A549 (cell line): ENCODE measurements at regions not wholly inside any gene's neighbourhood (a gene's known extent, or its start where the extent isn't known, plus 50 kb on each side); places are given as distances from the start of the nearest gene placed in this dataset.

Experiments
- ATAC-seq, 2 experiments: fragments of 200-7000 bp in 1 of 2; fragments of >200 bp in 1 of 2; cut with Nextera tagmentation in 1 of 2; cut with Tn5 transposase in 1 of 2; 3 replicates each; pipeline versions ENCODE4 v1.8.0 to v1.9.1; 2018 to 2020; ENCODE audit warnings: mild to moderate bottlenecking in 1 of 2, moderate library complexity in 1 of 2
- CTCF ChIA-PET: fragments of 300-600 bp; sonication (Branson Sonifier 250); formaldehyde crosslinking; extraction: SDS; loops from one replicate; lab custom pipeline; 2021; ENCODE audit warnings: antibody characterized with exemption, inconsistent platforms; lab: Yijun Ruan, JAX
- POLR2A ChIA-PET: fragments of 350-600 bp; formaldehyde crosslinking; extraction: SDS; loops from one replicate; lab custom pipeline; 2021; ENCODE audit warnings: antibody characterized with exemption, inconsistent platforms; lab: Yijun Ruan, JAX
- DNase-seq, 2 experiments: peaks; one replicate each; pipeline versions ENCODE4 v3.0.0 to v3.0.0-alpha.2; 2011 to 2016; ENCODE audit warnings: low read depth in 1 of 2, low spot score in 1 of 2
- FAIRE-seq: peaks from 2 replicates; lab custom pipeline; 2011; peaks lifted over from hg19 to GRCh38; lab: Jason Lieb, UNC
- H3K27ac ChIP-seq, 2 experiments: fragments of >200 bp; sonication (Bioruptor Twin); formaldehyde crosslinking; 3 replicates each; pipeline ENCODE4 v1.5.1; 2016 to 2017
- H3K4me1 ChIP-seq: fragments of >200 bp; sonication (Bioruptor Twin); formaldehyde crosslinking; 3 replicates; pipeline ENCODE4 v1.6.1; 2016
- H3K4me2 ChIP-seq: fragments of >200 bp; sonication (Bioruptor Twin); formaldehyde crosslinking; 3 replicates; pipeline ENCODE4 v1.6.1; 2016
- H3K4me3 ChIP-seq: fragments of >200 bp; sonication (Bioruptor Twin); formaldehyde crosslinking; 3 replicates; pipeline ENCODE4 v1.5.1; 2016
- H3K9me3 ChIP-seq: fragments of >200 bp; sonication (Bioruptor Twin); formaldehyde crosslinking; 3 replicates; pipeline ENCODE4 v1.6.1; 2016
- BCL3 ChIP-seq: fragments of >200 bp; sonication (Bioruptor Twin); formaldehyde crosslinking; IDR thresholded peaks from 3 replicates; pipeline ENCODE4 v1.6.1; 2016
- CBX2 ChIP-seq: fragments of 200-600 bp; sonication (generic); IDR thresholded peaks from 2 replicates; pipeline ENCODE4 v1.6.1; 2016; ENCODE audit warnings: low read depth, mild to moderate bottlenecking, borderline replicate concordance
- CHD4 ChIP-seq: fragments of 200-600 bp; sonication (generic); IDR thresholded peaks from 2 replicates; pipeline ENCODE4 v1.6.1; 2016; ENCODE audit warnings: antibody characterized with exemption, mild to moderate bottlenecking, borderline replicate concordance
- CTCF ChIP-seq: fragments of >200 bp; sonication (Bioruptor Twin); formaldehyde crosslinking; IDR thresholded peaks from 3 replicates; pipeline ENCODE4 v1.5.1; 2016
- EHMT2 ChIP-seq: fragments of 200-600 bp; sonication (generic); IDR thresholded peaks from 2 replicates; pipeline ENCODE4 v1.6.1; 2016; ENCODE audit warnings: antibody characterized with exemption, low read depth, mild to moderate bottlenecking, moderate library complexity
- FOSB ChIP-seq: fragments of 250-450 bp; sonication (Bioruptor Pico); IDR thresholded peaks from 2 replicates; pipeline ENCODE4 v1.5.0; 2020; ENCODE audit warnings: mild to moderate bottlenecking, moderate library complexity
- FOSL2 ChIP-seq, 2 experiments: fragments of 450-650 bp in 1 of 2; fragments of >200 bp in 1 of 2; sonication (Bioruptor Twin) in 1 of 2; formaldehyde crosslinking; IDR thresholded peaks; 2 replicates each; pipeline versions ENCODE4 v1.5.0 to v1.6.1; 2016 to 2020; ENCODE audit warnings: mild to moderate bottlenecking in 1 of 2, moderate library complexity in 1 of 2
- HES2 ChIP-seq: fragments of >200 bp; sonication (Bioruptor Twin); formaldehyde crosslinking; IDR thresholded peaks from 2 replicates; pipeline ENCODE4 v1.6.1; 2016
- HEYL ChIP-seq: fragments of 250-450 bp; sonication (Bioruptor Pico); IDR thresholded peaks from 2 replicates; pipeline ENCODE4 v1.8.0; 2021; ENCODE audit warnings: mild to moderate bottlenecking, moderate library complexity
- HOXB13 ChIP-seq: fragments of 250-450 bp; sonication (Bioruptor Pico); IDR thresholded peaks from 2 replicates; pipeline ENCODE4 v1.5.0; 2020; ENCODE audit warnings: low read depth, mild to moderate bottlenecking, moderate library complexity
- HOXB5 ChIP-seq: fragments of 250-450 bp; sonication (Bioruptor Pico); IDR thresholded peaks from 2 replicates; pipeline ENCODE4 v1.5.0; 2020; ENCODE audit warnings: mild to moderate bottlenecking, moderate library complexity
- KDM1A ChIP-seq: fragments of 200-600 bp; sonication (generic); IDR thresholded peaks from 2 replicates; pipeline ENCODE4 v1.6.1; 2016; ENCODE audit warnings: low read depth, mild to moderate bottlenecking
- MAFK ChIP-seq: fragments of 450-650 bp; IDR thresholded peaks from 2 replicates; pipeline ENCODE4 v1.6.1; 2014; ENCODE audit not compliant: partially characterized antibody
- MYC ChIP-seq: IDR thresholded peaks from 2 replicates; pipeline ENCODE4 v1.6.1; 2012; ENCODE audit warnings: mild to moderate bottlenecking, inconsistent platforms, low read length, improper control_type of control experiment, borderline replicate concordance
- NFE2L2 ChIP-seq: fragments of 150-350 bp; conservative IDR thresholded peaks from 2 replicates; pipeline ENCODE4 v1.6.1; 2014; ENCODE audit warnings: low read length
- NR3C1 ChIP-seq: fragments of >200 bp; sonication (Bioruptor Twin); formaldehyde crosslinking; IDR thresholded peaks from 3 replicates; pipeline ENCODE4 v1.6.1; 2017
- POLR2AphosphoS2 ChIP-seq: conservative IDR thresholded peaks from 2 replicates; pipeline ENCODE4 v1.6.1; 2012; ENCODE audit warnings: low read length, improper control_type of control experiment, inconsistent platforms
- RAD21 ChIP-seq, 2 experiments: fragments of >200 bp in 1 of 2; sonication (Bioruptor Twin) in 1 of 2; formaldehyde crosslinking in 1 of 2; IDR thresholded peaks in 1 of 2; conservative IDR thresholded peaks in 1 of 2; 2 replicates in 1 of 2; 3 replicates in 1 of 2; pipeline ENCODE4 v1.6.1; 2012 to 2018; ENCODE audit warnings: inconsistent platforms in 1 of 2
- RCOR1 ChIP-seq: fragments of 150-350 bp; IDR thresholded peaks from 2 replicates; pipeline ENCODE4 v1.6.1; 2014; ENCODE audit warnings: antibody characterized with exemption, low read length, low read depth
- RFX5 ChIP-seq: fragments of 450-650 bp; IDR thresholded peaks from 2 replicates; pipeline ENCODE4 v1.7.1; 2014; ENCODE audit warnings: antibody characterized with exemption, mild to moderate bottlenecking, moderate library complexity
- TFCP2L1 ChIP-seq: fragments of 250-450 bp; sonication (Bioruptor Pico); IDR thresholded peaks from 2 replicates; pipeline ENCODE4 v1.5.0; 2021; ENCODE audit warnings: mild to moderate bottlenecking
- TP53 ChIP-seq: fragments of 250-450 bp; sonication (Bioruptor Pico); IDR thresholded peaks from 2 replicates; pipeline ENCODE4 v1.5.0; 2021; ENCODE audit warnings: mild to moderate bottlenecking, moderate library complexity
- ZC3H11A ChIP-seq: fragments of 450-650 bp; IDR thresholded peaks from 2 replicates; pipeline ENCODE4 v1.6.1; 2014; ENCODE audit warnings: antibody characterized with exemption, mild to moderate bottlenecking
- ZSCAN20 ChIP-seq: fragments of 250-450 bp; sonication (Bioruptor Pico); IDR thresholded peaks from 2 replicates; pipeline ENCODE4 v1.8.0; 2022; ENCODE audit warnings: mild to moderate bottlenecking, moderate library complexity
- WGBS: methylation state at CpG from one replicate; pipeline ENCODE4 v1.1.6; 2017; ENCODE audit errors: missing lambda C conversion rate; 5-methylcytosine and 5-hydroxymethylcytosine counted together
- TF ChIP-seq, protein P1 (sequence below): fragments of 450-650 bp; IDR thresholded peaks from 2 replicates; pipeline ENCODE4 v1.6.1; 2014; ENCODE audit warnings: antibody characterized with exemption
- TF ChIP-seq, protein P2 (sequence below): fragments of 250-450 bp; sonication (Bioruptor Pico); IDR thresholded peaks from 2 replicates; pipeline ENCODE4 v1.5.0; 2020; ENCODE audit warnings: low read depth, mild to moderate bottlenecking, moderate library complexity
- TF ChIP-seq, protein P3 (sequence below): fragments of 250-450 bp; sonication (Bioruptor Pico); IDR thresholded peaks from 2 replicates; pipeline ENCODE4 v1.5.0; 2021; ENCODE audit warnings: mild to moderate bottlenecking, moderate library complexity, borderline replicate concordance

DNA sequence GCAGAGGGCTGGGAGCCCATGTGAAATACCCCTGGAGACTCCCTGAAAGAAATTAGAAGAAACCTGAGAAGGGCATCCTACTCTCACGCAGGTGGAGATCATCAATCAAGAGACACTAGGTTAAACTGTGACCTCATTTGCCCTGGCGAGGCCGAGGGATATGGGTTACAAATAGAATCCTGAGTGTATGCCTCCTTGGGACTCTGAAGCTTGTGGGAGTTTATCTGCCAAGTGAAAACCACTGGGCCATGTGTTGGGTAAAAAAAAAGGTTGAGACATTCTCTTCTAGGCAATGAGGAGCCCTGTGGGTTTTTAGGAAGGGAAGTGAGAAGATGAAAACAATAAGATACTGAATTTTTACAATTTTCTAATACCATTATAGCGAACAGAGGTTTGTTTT is 160.7 kb upstream of the ARID2 start:
- ATAC-seq (no peak), DNase-seq (no peak)
- POLR2A ChIA-PET: no interaction called here
- TF ChIP-seq NFE2L2 (no peak), CBX2 (no peak), MAFK (no peak), NR3C1 (no peak), HOXB13 (CRISPR knock-in tag) (no peak), HOXB5 (CRISPR knock-in tag) (no peak), ZSCAN20 (CRISPR knock-in tag) (no peak), MYC (no peak), RCOR1 (no peak), BCL3 (no peak), HEYL (CRISPR knock-in tag) (no peak), RFX5 (no peak), FOSB (CRISPR knock-in tag) (no peak), TFCP2L1 (CRISPR knock-in tag) (no peak), RAD21 (conservative IDR thresholded peaks at IDR 0.05 in 1 of 2, IDR thresholded peaks at IDR 0.05 in 1 of 2) (no peak), CTCF (no peak), TP53 (CRISPR knock-in tag) (no peak), POLR2AphosphoS2 (no peak)
- TF ChIP-seq, protein P1, sequence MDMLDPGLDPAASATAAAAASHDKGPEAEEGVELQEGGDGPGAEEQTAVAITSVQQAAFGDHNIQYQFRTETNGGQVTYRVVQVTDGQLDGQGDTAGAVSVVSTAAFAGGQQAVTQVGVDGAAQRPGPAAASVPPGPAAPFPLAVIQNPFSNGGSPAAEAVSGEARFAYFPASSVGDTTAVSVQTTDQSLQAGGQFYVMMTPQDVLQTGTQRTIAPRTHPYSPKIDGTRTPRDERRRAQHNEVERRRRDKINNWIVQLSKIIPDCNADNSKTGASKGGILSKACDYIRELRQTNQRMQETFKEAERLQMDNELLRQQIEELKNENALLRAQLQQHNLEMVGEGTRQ: no peak
- TF ChIP-seq, protein P2, sequence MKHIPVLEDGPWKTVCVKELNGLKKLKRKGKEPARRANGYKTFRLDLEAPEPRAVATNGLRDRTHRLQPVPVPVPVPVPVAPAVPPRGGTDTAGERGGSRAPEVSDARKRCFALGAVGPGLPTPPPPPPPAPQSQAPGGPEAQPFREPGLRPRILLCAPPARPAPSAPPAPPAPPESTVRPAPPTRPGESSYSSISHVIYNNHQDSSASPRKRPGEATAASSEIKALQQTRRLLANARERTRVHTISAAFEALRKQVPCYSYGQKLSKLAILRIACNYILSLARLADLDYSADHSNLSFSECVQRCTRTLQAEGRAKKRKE (CRISPR knock-in tag): no peak
- TF ChIP-seq, all 56 proteins: peak for 0
- Histone ChIP-seq H3K9me3 (no peaks in the 10 kb centered on the region), H3K4me3 (no peak overlapping the region), H3K27ac (no peak overlapping the region), H3K4me1 (no peaks in the 10 kb centered on the region), H3K4me2 (no peak overlapping the region)
- 16% methylated on average over 4 of the region's 4 CpGs for WGBS
- FAIRE-seq: no peak
- CTCF ChIA-PET: no interaction called here

- ATAC-seq (no peak), DNase-seq (no peak), FAIRE-seq (no peak)
- Histone ChIP-seq H3K27ac (no peak overlapping the region), H3K4me2 (no peak overlapping the region), H3K4me3 (no peak overlapping the region), H3K4me1 (no peaks in the 10 kb centered on the region), H3K9me3 (no peaks in the 10 kb centered on the region)
- ChIA-PET CTCF (no interaction called here), POLR2A (no interaction called here)
- WGBS: 44% methylated on average over 1 of the region's 1 CpG
- TF ChIP-seq HES2 (no peak), KDM1A (no peak), RCOR1 (no peak), EHMT2 (no peak), ZC3H11A (no peak), FOSL2 (IDR thresholded peaks at IDR 0.05) (no peak), FOSL2 (CRISPR knock-in tag; IDR thresholded peaks at IDR 0.05) (no peak), CHD4 (no peak), HOXB13 (CRISPR knock-in tag) (no peak), NFE2L2 (no peak), NR3C1 (no peak), ZSCAN20 (CRISPR knock-in tag) (no peak), CBX2 (no peak), RAD21 (conservative IDR thresholded peaks at IDR 0.05 in 1 of 2, IDR thresholded peaks at IDR 0.05 in 1 of 2) (no peak)
- TF ChIP-seq, protein P3, sequence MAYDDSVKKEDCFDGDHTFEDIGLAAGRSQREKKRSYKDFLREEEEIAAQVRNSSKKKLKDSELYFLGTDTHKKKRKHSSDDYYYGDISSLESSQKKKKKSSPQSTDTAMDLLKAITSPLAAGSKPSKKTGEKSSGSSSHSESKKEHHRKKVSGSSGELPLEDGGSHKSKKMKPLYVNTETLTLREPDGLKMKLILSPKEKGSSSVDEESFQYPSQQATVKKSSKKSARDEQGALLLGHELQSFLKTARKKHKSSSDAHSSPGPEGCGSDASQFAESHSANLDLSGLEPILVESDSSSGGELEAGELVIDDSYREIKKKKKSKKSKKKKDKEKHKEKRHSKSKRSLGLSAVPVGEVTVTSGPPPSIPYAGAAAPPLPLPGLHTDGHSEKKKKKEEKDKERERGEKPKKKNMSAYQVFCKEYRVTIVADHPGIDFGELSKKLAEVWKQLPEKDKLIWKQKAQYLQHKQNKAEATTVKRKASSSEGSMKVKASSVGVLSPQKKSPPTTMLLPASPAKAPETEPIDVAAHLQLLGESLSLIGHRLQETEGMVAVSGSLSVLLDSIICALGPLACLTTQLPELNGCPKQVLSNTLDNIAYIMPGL (CRISPR knock-in tag): no peak
Observed at GRCh38 chr12:45570501-45570900, 159.0 kb upstream of the ARID2 start.
